ACHN (cell line): ENCODE measurements at regions not wholly inside any gene's neighbourhood (a gene's known extent, or its start where the extent isn't known, plus 50 kb on each side); places are given as distances from the start of the nearest gene placed in this dataset.

Source experiments
- DNase-seq: peaks from one replicate; pipeline ENCODE4 v3.0.0-alpha.2; 2015
- in situ Hi-C: cut with HindIII; loops from 2 replicates; pipeline ENCODE4 v1.10.0; 2017; ENCODE audit warnings: low sequenced_read_pairs, low pct_ligation_motif_present, low pct_unique_long_range_greater_than_20kb

DNA sequence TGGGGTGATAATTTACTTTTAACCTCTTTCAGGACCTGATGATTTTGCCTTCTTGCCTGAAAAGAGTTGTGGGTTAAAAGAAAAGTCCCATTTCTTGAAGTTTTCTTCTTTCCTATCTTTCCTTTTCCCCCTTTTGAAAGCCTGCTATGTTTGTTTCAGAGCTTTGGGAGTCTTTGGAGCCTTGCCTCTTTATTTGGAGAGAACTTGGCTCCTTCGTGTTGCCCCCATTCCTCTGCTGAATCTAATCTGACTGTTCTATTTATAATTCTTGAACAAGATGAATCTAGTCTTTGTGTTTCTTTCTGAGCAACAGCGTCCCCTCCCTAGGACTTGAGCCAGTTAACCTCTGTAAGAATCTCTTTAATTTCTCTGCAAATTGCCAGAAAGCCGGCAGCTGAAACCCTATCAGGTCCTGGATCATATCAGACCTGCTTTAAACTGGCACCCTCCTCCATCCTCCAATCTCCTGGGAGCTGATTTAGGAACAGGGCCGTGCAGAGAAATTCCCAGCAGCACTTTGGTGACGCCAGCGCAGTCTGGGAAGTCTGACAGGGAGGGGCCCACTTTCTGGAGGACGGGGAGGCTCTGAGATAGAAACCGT lies 289.1 kb upstream of the SORL1-AS1 start:
- DNase-seq: no peak
- in situ Hi-C loops: no loop called here

- DNase-seq: no peak
- in situ Hi-C loops: no loop called here
Measured at GRCh38 chr11:121741351-121741760, 288.6 kb upstream of the SORL1-AS1 start.

DNA sequence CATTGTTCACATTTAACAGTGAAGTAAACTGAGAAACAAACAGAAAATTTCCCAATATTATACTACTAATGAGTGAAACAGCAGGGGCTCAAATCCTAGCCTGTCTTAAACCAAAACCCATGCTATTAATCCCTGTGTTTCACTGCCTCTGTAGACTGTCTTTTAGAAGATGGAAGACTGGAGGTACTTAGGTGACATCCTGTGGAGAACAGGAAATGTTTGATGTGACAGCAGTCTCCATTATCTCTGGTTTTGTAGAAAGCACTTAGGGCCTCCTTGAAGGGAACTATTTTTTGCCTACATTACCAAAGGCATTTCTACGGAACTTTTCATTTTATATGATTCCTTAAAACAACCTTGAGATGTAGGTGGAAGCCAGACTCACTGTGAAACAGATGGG lies 288.1 kb upstream of the SORL1-AS1 start:
- in situ Hi-C loops: no loop called here

DNA sequence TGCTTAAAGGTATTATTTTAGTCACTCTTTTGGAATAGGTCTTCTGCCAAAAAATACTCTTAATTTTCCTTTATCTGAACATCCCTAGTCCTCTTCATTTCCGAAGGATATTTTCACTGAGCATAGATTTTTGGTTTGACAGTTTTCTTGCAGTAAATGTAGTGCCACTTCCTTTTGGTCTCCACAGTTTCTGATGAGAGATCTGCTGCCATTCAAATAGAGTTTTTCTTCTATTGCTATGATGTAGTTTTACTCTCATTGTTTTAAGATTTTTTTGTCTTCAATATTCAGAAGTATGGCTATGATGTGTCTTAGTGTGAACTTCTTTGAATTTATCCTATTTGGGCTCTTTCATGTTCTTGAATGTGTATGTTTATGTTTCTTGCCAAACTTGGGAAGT lies 281.1 kb upstream of the SORL1-AS1 start:
- no peak for DNase-seq
- in situ Hi-C loops: no loop called here

More for the DNA sequence above, 288.1 kb upstream of the SORL1-AS1 start:
- no peak for DNase-seq

GRCh38 chr11:121727942-121728341 lies 275.2 kb upstream of the SORL1-AS1 start:
- in situ Hi-C loops: no loop called here

DNA sequence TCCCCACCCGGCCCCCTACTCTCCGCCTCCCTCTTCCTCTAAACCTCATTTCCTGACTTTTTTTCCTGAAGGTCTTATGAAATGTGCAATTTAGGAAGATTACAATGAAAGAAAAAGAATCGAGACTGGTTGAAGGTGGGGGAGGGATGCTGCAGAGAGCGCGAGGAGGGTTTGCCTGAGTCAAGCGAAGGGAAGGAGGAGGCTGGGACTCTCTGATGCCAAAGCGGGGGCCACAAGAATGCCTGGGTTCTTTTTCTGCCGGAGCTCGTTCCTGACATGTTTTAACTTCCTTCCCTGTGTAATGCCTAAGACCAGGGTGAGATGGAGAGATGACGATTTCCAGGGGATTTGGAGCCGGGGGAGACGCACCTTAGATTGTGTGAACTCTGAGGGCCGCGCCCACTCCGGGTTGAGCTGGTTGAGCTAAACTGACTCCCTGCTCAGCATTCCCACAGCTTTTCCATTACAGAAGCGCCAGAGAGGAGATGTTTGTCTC lies 270.5 kb upstream of the SORL1-AS1 start:
- no peak for DNase-seq
- in situ Hi-C loops: no loop called here

More at GRCh38 chr11:121727942-121728341, 275.2 kb upstream of the SORL1-AS1 start:
- no peak for DNase-seq

- in situ Hi-C loops: no loop called here
- DNase-seq: no peak
Measured at GRCh38 chr11:121722431-121723245, 269.9 kb upstream of the SORL1-AS1 start.

GRCh38 chr11:121721961-121722360 lies 269.2 kb upstream of the SORL1-AS1 start:
- in situ Hi-C loops: no loop called here

GRCh38 chr11:121721448-121721847 lies 268.7 kb upstream of the SORL1-AS1 start:
- no peak for DNase-seq
- in situ Hi-C loops: no loop called here

More at GRCh38 chr11:121721961-121722360, 269.2 kb upstream of the SORL1-AS1 start:
- DNase-seq: no peak

DNA sequence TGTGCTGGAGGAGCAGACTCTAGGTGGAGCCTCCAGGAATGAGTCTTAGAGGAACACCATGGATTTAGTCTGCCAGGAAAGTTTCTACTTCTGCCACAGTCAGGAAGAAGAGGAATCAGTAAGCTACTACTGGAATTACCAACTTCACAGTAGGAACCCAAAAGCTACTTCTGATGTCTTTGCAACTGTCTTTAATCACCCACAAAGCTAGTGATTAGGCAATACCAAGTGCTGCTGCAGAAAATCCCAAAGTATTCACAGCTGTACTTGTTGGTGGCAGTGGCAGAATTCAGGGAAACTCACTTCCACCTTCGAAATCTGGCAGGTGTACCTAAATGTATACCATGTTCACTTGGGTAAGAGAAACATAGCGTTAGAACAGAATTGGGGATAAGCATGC lies 264.5 kb upstream of the SORL1-AS1 start:
- no peak for DNase-seq
- in situ Hi-C loops: no loop called here

- in situ Hi-C loops: no loop called here
- no peak for DNase-seq
Measured at GRCh38 chr11:121716060-121716459, 263.3 kb upstream of the SORL1-AS1 start.

GRCh38 chr11:121715405-121715804 lies 262.6 kb upstream of the SORL1-AS1 start:
- in situ Hi-C loops: no loop called here
- no peak for DNase-seq

DNA sequence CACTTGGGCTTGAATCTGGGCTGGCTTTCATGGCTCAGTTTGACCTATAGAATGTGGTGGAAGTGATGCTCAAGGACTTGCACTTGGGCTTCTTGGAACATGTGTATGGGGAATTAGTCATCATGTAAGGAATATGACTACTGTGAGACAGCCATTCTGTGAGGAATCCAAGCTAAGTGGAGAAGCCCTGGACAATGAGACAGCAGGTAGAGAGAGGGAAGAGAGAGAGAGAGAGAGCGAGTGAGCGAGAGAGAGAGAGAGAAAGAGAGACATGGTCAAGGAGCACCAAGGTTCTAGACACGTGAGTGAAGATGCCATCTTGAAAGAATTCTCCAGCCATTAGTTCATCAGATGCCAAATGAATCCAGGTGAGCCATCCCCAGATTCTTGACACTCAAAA lies 261.6 kb upstream of the SORL1-AS1 start:
- no peak for DNase-seq
- in situ Hi-C loops: no loop called here

- in situ Hi-C loops: no loop called here
- no peak for DNase-seq
Measured at GRCh38 chr11:121711939-121712338, 259.2 kb upstream of the SORL1-AS1 start.

DNA sequence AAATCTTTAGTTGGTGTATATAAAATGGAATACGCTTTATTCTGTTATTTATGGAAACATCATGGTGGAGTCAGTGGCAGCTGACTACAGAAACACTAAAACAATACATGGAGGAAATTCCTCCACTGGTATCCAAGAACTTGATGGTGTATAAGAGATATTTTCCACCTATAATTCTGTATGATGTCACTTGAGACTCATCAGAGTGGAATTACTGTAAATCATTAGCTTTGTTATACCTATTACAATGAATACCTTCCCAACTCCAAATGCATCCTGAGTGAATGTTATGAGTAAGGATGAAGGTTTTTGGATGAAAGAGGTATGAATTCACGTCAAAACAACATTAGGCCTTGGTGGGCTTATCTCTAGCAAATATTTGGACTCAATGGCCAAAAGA lies 258.5 kb upstream of the SORL1-AS1 start:
- no peak for DNase-seq
- in situ Hi-C loops: no loop called here

DNA sequence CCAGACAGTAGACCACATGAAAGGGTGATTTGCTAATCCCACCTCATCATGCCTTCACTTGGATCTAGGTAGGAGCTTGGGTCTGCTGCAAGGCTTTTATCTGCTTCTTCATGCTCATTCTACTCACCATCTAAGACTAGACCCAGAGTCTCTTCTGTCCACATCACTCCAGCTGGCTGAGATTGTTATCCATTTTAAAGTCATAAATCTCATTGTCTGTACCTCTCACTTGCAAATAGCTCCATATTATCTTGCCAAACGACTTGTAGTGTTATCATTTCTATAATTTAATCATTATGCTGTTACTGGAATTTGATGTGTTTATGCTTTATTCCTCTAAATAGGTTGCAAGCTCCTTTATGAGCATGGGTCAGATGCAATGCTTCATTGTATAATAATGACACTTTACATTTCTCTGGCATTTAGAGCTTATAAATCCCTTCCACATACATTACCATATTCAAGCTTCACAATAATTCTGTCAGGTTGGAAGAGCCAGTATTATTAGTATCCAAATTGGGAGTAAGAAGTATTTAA lies 254.2 kb upstream of the SORL1-AS1 start:
- in situ Hi-C loops: no loop called here
- DNase-seq: no peak

DNA sequence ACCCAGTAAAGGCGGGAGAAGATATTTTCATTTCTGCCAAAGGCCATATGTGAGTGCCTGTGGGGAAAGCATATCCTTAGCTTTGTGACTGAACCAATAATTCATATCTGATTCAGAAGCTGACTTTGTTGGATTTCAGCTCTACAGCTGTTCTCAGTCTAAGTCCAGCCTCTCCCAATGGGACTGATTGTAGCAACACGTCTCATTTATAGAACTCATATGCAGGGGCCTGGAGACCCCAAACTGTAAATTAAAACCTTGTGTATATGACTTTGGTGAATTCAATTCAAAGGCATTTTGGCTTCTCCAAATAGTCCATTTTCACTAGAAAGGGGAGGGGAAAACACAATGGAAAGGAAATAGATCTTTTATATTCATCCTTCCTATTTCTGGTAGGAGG lies 250.4 kb upstream of the SORL1-AS1 start:
- in situ Hi-C loops: no loop called here
- no peak for DNase-seq

- in situ Hi-C loops: no loop called here
Measured at GRCh38 chr11:121700968-121701367, 248.2 kb upstream of the SORL1-AS1 start.

DNA sequence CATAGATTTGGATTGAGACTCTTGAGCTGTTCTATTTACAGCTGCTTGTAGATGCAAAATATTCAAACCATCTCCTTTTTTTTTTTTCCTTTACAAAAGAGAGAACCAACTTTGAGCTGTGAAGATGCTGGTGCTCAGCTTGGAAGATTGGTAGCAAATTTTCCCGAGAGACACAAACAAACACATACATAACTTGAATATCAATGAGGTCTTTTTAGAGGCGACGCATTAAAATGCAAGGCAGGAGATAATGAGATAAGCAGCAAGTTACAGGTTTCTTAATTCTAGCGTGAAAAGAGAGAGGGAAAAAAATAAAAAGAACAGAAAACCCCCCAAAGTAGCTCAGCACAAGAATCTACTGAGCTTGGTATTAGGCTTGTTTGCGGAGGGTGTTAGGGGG lies 247.0 kb upstream of the SORL1-AS1 start:
- in situ Hi-C loops: no loop called here
- no peak for DNase-seq

More at GRCh38 chr11:121700968-121701367, 248.2 kb upstream of the SORL1-AS1 start:
- DNase-seq: no peak
